ENCODE measurements at regions not wholly inside any gene's neighbourhood (a gene's known extent, or its start where the extent isn't known, plus 50 kb on each side); places are given as distances from the start of the nearest gene placed in this dataset.

- no peak for TF ChIP-seq CTCF (IDR thresholded peaks at IDR 0.05; ENCODE audit: insufficient read depth, low read length, poor library complexity, severe bottlenecking)
- H3K36me3 ChIP-seq (ENCODE audit: control insufficient read depth, insufficient read depth, low read length): no peaks in the 10 kb centered on the region
- no peak overlapping the region for H3K4me3 ChIP-seq (ENCODE audit: low read depth, low read length)
- no peak for DNase-seq (ENCODE audit: low read depth)
- H3K27me3 ChIP-seq (ENCODE audit: control insufficient read depth, insufficient read depth, low read length): no peaks in the 10 kb centered on the region
Observed at GRCh38 chr20:40156600-40157317, 532.3 kb downstream of the MAFB start.

- no peaks in the 10 kb centered on the region for H3K36me3 ChIP-seq (ENCODE audit: control insufficient read depth, insufficient read depth, low read length)
- no peak overlapping the region for H3K4me3 ChIP-seq (ENCODE audit: low read depth, low read length)
- H3K27me3 ChIP-seq (ENCODE audit: control insufficient read depth, insufficient read depth, low read length): no peaks in the 10 kb centered on the region
- no peak for TF ChIP-seq CTCF (IDR thresholded peaks at IDR 0.05; ENCODE audit: insufficient read depth, low read length, poor library complexity, severe bottlenecking)
- DNase-seq (ENCODE audit: low read depth): no peak
Observed at GRCh38 chr20:40154514-40154913, 534.5 kb downstream of the MAFB start.

GRCh38 chr20:40148886-40149285 is 540.1 kb downstream of the MAFB start:
- no peaks in the 10 kb centered on the region for H3K36me3 ChIP-seq (ENCODE audit: control insufficient read depth, insufficient read depth, low read length)
- no peak for DNase-seq (ENCODE audit: low read depth)
- H3K4me3 ChIP-seq (ENCODE audit: low read depth, low read length): no peak overlapping the region
- H3K27me3 ChIP-seq (ENCODE audit: control insufficient read depth, insufficient read depth, low read length): no peaks in the 10 kb centered on the region
- no peak for TF ChIP-seq CTCF (IDR thresholded peaks at IDR 0.05; ENCODE audit: insufficient read depth, low read length, poor library complexity, severe bottlenecking)

GRCh38 chr20:40146071-40146470 is 543.0 kb downstream of the MAFB start:
- Histone ChIP-seq H3K36me3 (ENCODE audit: control insufficient read depth, insufficient read depth, low read length) (no peaks in the 10 kb centered on the region), H3K4me3 (ENCODE audit: low read depth, low read length) (no peak overlapping the region), H3K27me3 (ENCODE audit: control insufficient read depth, insufficient read depth, low read length) (no peaks in the 10 kb centered on the region)
- DNase-seq (ENCODE audit: low read depth): no peak
- no peak for TF ChIP-seq CTCF (IDR thresholded peaks at IDR 0.05; ENCODE audit: insufficient read depth, low read length, poor library complexity, severe bottlenecking)

GRCh38 chr20:40144581-40144980 is 544.5 kb downstream of the MAFB start:
- no peaks in the 10 kb centered on the region for H3K36me3 ChIP-seq (ENCODE audit: control insufficient read depth, insufficient read depth, low read length)
- TF ChIP-seq CTCF (IDR thresholded peaks at IDR 0.05; ENCODE audit: insufficient read depth, low read length, poor library complexity, severe bottlenecking): no peak
- no peaks in the 10 kb centered on the region for H3K27me3 ChIP-seq (ENCODE audit: control insufficient read depth, insufficient read depth, low read length)
- DNase-seq (ENCODE audit: low read depth): no peak
- no peak overlapping the region for H3K4me3 ChIP-seq (ENCODE audit: low read depth, low read length)

GRCh38 chr20:40134176-40134575 is 554.9 kb downstream of the MAFB start:
- no peaks in the 10 kb centered on the region for H3K36me3 ChIP-seq (ENCODE audit: control insufficient read depth, insufficient read depth, low read length)
- H3K4me3 ChIP-seq (ENCODE audit: low read depth, low read length): no peak overlapping the region
- H3K27me3 ChIP-seq (ENCODE audit: control insufficient read depth, insufficient read depth, low read length): no peaks in the 10 kb centered on the region
- no peak for TF ChIP-seq CTCF (IDR thresholded peaks at IDR 0.05; ENCODE audit: insufficient read depth, low read length, poor library complexity, severe bottlenecking)
- DNase-seq (ENCODE audit: low read depth): no peak

All from kidney epithelial cell (primary cell).